A204.1 (cell line): ENCODE measurements at regions not wholly inside any gene's neighbourhood (a gene's known extent, or its start where the extent isn't known, plus 50 kb on each side); places are given as distances from the start of the nearest gene placed in this dataset.
"Not testable (repeated sequence)": the region's sequence is repeated elsewhere in the genome, so short reads cannot be mapped to it uniquely, and the experiment has no call there.

Source experiments
- FAIRE-seq: peaks from 2 replicates; lab custom pipeline; 2012; peaks lifted over from hg19 to GRCh38; lab: Jason Lieb, UNC

- FAIRE-seq, result no peak
Measured at GRCh38 chr5:164119806-164120447, 614.5 kb downstream of the MAT2B start.

GRCh38 chr5:164127527-164127926 is 622.1 kb downstream of the MAT2B start:
- no peak for FAIRE-seq

GRCh38 chr5:164132358-164132757 is 626.9 kb downstream of the MAT2B start:
- no peak for FAIRE-seq

GRCh38 chr5:164137095-164137494 is 631.7 kb downstream of the MAT2B start:
- no peak for FAIRE-seq

- no peak for FAIRE-seq
Measured at GRCh38 chr5:164139423-164139822, 634.0 kb downstream of the MAT2B start.

- FAIRE-seq, result no peak
Measured at GRCh38 chr5:164145458-164145857, 640.0 kb downstream of the MAT2B start.

- no peak for FAIRE-seq
Measured at GRCh38 chr5:164146223-164146622, 640.8 kb downstream of the MAT2B start.

GRCh38 chr5:164148292-164148691 is 642.9 kb downstream of the MAT2B start:
- FAIRE-seq, result no peak

GRCh38 chr5:164152539-164152938 is 647.1 kb downstream of the MAT2B start:
- not testable (repeated sequence) for FAIRE-seq

GRCh38 chr5:164153469-164154172 is 648.2 kb downstream of the MAT2B start:
- FAIRE-seq, result no peak

GRCh38 chr5:164170814-164171213 is 665.4 kb downstream of the MAT2B start:
- no peak for FAIRE-seq

- FAIRE-seq, result no peak
Measured at GRCh38 chr5:164175083-164175482, 669.7 kb downstream of the MAT2B start.

- FAIRE-seq, result no peak
Measured at GRCh38 chr5:164179406-164179805, 674.0 kb downstream of the MAT2B start.

- FAIRE-seq, result no peak
Measured at GRCh38 chr5:164181604-164182003, 676.2 kb downstream of the MAT2B start.

- FAIRE-seq, result no peak
Measured at GRCh38 chr5:164184158-164184557, 678.7 kb downstream of the MAT2B start.

GRCh38 chr5:164185000-164185399 is 679.6 kb downstream of the MAT2B start:
- FAIRE-seq, result no peak

GRCh38 chr5:164186550-164186949 is 681.1 kb downstream of the MAT2B start:
- FAIRE-seq, result no peak

- FAIRE-seq, result no peak
Measured at GRCh38 chr5:164187785-164188184, 682.4 kb downstream of the MAT2B start.

- no peak for FAIRE-seq
Measured at GRCh38 chr5:164188733-164189148, 683.3 kb downstream of the MAT2B start.

GRCh38 chr5:164191240-164191639 is 685.8 kb downstream of the MAT2B start:
- FAIRE-seq, result no peak

- FAIRE-seq, result no peak
Measured at GRCh38 chr5:164202338-164202737, 696.9 kb downstream of the MAT2B start.

GRCh38 chr5:164203581-164204225 is 698.3 kb downstream of the MAT2B start:
- FAIRE-seq, result no peak

- FAIRE-seq, result no peak
Measured at GRCh38 chr5:164204338-164204946, 699.0 kb downstream of the MAT2B start.
